NCI-H748 treated with DMSO at 0.1 percent for 48 hours (cell line): ENCODE measurements at regions not wholly inside any gene's neighbourhood (a gene's known extent, or its start where the extent isn't known, plus 50 kb on each side); places are given as distances from the start of the nearest gene placed in this dataset.
"Not testable (repeated sequence)": the region's sequence is repeated elsewhere in the genome, so short reads cannot be mapped to it uniquely, and the experiment has no call there.

Source experiments
- DNase-seq: peaks from one replicate; lab custom pipeline; 2025; lab: John Stamatoyannopoulos, UW

DNA sequence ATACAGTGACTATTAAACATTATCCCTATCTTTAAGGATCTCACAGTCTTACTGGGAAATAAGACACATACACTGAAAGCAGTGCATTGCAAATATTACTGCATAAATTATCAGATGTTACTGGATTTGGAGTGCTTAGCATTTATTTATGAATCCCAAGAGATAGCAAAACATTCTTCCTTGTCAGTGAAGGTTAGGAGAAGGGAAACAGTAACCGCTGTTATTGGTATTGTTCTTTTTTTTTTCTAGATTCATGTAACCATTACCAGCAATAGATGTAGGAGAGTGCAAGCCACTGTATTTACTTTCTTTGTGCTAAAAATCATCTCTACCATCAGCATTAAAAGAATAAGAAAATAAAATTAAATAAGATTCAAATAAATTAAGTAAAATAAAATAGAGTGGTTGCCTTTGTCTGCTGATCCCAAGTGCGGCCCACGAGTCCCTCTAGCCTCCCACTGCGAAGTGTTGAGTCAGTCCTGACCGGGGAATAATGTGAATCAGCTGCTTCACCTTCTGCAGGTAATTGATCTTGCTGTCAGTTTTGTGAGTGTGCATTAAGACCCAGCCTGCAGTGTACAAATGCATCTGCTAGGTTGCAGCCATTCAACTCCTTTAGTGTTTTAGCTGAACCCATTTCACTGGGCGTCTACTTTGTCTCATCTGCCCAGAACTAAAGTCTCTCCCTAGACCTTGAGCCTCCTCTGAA, 1344.9 kb downstream of the GATA3 start:
- no peak for DNase-seq

DNA sequence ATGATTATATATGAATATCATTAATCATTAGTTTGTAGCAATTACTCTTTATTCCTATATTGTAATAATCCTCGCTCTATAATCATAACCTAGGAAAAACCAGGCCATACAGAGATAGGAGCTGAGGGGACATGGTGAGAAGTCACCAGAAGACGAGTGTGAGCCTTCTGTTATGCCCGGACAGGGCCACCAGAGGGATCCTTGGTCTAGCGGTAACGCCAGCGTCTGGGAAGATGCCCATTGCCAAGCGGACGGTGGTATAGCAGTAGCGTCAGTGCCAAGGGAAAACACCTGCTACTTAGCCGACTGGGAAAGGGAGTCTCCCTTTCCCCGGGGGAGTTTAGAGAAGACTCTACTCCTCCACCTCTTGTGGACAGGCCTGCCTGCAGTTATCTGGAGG, 1347.6 kb downstream of the GATA3 start:
- DNase-seq: not testable (repeated sequence)

DNA sequence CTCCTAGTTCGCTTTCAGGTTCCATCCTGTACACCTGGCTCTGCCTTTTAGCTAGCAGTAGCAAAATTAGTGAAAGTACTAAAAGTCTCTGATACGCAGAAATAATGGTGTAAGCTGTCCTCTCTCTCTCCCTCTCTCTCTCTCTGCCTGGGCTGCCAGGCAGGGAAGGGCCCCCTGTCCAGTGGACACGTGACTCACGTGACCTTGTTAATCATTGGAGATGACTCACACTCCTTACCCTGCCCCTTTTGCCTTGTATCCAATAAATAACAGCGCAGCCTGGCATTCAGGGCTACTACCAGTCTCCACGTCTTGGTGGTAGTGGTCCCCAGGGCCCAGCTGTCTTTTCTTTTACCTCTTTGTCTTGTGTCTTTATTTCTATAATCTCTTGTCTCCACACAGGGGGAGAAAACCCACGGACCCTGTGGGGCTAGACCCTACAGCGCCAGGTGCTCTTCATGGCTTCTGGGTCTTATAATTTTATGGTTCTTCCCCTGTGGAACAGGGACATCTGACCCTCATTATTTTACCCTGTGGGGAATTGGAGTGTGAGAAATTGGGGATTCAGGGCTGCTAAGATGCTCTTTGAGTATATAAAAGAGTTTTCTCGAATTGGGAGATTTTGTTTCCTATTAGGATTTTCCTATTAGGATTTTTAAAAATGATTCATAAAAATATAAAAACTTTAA, 1348.2 kb downstream of the GATA3 start:
- not testable (repeated sequence) for DNase-seq

DNA sequence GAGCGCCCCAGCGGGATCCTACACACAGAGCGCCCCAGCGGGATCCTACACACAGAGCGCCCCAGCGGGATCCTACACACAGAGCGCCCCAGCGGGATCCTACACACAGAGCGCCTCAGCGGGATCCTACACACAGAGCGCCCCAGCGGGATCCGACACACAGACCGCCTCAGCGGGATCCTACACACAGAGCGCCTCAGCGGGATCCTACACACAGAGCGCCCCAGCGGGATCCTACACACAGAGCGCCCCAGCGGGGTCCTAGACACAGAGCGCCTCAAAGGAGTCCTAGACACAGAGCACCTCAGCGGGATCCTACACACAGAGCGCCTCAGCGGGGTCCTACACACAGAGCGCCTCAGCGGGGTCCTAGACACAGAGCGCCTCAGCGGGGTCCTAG, 1352.7 kb downstream of the GATA3 start:
- DNase-seq: not testable (repeated sequence)

GRCh38 chr10:9416331-9416730, 1361.8 kb downstream of the GATA3 start:
- no peak for DNase-seq

DNA sequence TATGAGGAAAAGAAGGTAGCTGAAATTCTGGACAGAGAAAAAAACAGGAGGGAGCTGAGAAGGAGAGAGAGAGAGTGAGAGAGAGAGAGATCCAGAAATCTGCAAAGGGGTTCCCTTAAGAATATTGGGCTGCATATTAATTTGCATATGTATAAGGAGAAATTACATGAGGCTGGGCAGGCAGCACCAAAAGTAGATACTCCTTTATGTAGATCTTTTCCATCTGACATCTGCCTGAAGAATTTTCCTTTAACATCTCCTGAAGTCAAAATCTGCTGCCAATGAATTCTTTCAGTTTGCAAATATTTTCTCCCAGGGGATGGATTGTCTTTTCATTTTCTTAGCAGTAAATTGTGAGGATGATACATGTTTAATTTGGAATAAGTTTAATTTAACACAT, 1365.3 kb downstream of the GATA3 start:
- DNase-seq: no peak

GRCh38 chr10:9427209-9427608, 1372.7 kb downstream of the GATA3 start:
- no peak for DNase-seq

GRCh38 chr10:9437131-9437530, 1382.6 kb downstream of the GATA3 start:
- no peak for DNase-seq

GRCh38 chr10:9443758-9444157, 1389.3 kb downstream of the GATA3 start:
- DNase-seq: no peak

- no peak for DNase-seq
These were observed 1395.0 kb downstream of the GATA3 start for GRCh38 chr10:9449530-9449929.

DNA sequence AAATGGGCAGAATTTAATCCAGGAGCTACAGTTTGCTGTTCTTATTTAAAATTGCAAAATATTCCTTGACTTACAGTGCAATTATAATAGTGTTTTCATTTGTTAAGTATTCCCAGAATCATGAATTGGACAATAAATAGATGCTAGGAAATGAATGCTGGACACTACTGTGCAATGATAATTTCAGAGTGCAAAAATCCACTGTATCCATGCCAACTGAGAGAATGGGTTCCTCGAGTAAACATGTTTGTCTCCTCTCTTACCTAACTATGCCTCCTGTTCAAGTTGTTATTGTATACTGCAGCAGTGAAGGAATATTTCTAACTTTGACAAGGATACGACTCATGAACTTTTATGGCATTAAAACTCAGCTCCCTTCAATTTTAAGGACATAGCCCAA, 1396.3 kb downstream of the GATA3 start:
- DNase-seq: no peak

- DNase-seq: no peak
These were observed 1396.8 kb downstream of the GATA3 start for GRCh38 chr10:9451211-9451773.

DNA sequence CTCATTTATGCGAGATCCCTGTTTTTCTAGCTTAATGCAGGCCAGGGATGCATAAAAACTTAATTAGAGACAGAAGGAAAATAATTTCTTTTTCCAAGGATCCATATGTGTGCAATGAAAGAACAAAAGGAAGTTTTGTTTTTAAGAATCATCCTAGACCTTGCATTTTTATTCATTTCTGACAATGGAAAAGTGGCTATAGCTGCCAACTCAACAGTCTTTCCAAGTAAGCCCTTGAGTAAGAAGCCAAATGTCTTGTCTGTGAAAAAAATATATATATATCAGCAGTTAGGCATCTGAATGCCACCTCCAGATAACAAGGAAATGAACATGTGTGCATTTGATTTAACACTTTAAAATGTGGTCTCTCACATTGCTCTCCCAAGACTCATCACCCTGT, 1397.6 kb downstream of the GATA3 start:
- DNase-seq: no peak

DNA sequence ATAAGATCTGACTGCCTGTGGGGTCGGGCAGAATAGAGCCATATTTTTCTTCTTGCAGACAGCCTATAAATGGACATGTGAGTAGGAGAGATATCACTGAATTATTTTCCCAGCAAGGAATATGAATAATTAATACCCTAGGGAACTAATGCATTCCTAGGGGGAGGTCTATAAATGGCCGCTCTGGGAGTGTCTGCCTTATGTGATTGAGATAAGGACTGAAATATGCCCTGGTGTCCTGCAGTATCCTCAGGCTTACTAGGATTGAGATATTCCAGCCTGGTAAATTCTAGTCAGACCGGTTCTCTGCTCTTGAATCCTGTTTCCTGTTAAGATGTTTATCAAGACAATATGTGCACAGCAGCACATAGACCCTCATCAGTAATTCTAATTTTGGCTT, 1399.4 kb downstream of the GATA3 start:
- not testable (repeated sequence) for DNase-seq

DNA sequence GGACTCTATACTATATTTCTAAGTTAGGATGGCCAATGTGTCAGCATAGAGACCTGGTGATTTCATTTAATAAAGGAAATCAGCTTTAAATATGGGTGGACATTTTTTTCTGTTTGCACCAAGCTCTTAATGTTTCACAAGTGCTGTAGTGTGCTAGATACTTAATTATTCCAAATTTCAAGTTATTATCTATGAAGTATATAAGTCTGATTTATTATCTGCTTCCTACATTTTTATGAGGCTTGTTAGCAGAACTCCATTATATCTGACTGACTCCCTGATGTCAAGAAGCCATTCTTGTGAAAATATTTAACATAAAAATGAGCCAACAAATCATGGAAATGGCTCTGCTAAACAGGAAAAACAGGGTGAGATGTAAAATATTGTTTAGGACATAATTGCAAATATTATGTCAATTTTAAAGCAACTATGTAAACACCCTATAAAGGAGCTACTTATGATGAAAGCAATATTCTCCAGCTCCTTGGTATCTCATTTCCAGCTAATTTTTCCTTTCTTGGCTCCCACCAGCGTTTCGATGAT, 1415.2 kb downstream of the GATA3 start:
- no peak for DNase-seq

- DNase-seq: no peak
These were observed 1416.1 kb downstream of the GATA3 start for GRCh38 chr10:9470581-9470980.

GRCh38 chr10:9501944-9502343, 1447.5 kb downstream of the GATA3 start:
- DNase-seq: no peak

DNA sequence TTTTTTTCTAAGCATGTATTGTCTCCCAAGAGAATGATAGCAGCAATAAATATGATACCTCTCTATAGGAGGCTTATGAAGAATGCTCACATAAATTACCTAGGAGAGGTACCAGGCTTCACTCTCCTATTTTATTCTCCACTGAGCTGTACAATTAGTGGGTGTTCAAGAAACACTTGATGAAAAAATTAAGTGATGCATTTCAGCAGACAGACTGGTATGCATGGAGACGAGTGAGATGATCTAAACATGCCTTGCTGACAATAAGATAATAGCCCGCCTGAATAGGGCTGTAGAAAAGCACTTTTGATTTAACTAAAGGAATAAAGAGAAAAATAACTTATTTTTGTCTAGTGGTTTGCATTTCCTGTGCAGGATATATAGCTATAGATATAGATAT, 1449.7 kb downstream of the GATA3 start:
- DNase-seq: no peak

- DNase-seq: no peak
These were observed 1451.1 kb downstream of the GATA3 start for GRCh38 chr10:9505546-9505945.

DNA sequence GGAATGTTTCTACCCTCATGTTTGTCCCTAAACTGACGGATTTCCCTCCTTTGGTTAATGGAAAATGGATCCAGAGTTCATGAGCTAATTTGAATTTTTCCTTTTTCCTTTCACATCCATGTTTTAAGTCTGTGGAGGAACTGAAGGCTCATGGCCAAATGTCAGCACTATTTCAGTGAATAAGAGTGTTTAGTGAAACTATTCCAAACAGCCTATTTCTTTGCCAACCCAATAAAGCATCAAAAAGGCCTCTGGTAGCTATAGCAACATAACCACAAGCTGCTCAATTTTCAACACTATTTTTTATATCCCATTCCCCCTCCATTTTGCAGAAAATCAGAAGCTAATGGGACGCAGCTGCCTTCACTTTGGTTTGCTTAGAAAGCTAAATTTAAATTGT, 1454.1 kb downstream of the GATA3 start:
- DNase-seq: no peak

- no peak for DNase-seq
These were observed 1456.1 kb downstream of the GATA3 start for GRCh38 chr10:9510626-9511025.

DNA sequence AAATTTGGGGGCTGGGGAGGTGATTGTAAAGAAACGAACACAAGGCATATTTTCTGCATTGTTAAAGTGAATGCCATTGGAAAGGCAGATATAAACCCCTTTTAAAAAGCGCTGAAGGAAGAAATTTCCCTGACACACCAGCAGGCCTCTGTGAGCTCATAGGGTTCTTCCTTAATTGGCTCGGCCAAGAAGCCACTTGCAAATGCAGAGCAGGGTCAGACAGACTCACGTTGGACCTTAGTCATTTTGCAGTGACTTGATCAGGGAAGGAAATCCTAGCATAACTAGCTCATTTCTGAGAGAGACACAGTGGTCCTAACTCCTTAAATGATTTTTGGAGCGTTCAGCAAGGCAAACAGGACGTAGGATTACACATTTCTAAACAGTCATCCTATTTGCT, 1461.4 kb downstream of the GATA3 start:
- DNase-seq: no peak

- no peak for DNase-seq
These were observed 1481.3 kb downstream of the GATA3 start for GRCh38 chr10:9535744-9536143.
